GM10266 (cell line): ENCODE measurements at regions not wholly inside any gene's neighbourhood (a gene's known extent, or its start where the extent isn't known, plus 50 kb on each side); places are given as distances from the start of the nearest gene placed in this dataset.

Experiments used
- DNase-seq: peaks from one replicate; pipeline ENCODE4 v3.0.0; 2012; ENCODE audit errors: extremely low spot score
- CTCF ChIP-seq: IDR thresholded peaks from 2 replicates; pipeline ENCODE4 v1.5.1; 2012; ENCODE audit warnings: mild to moderate bottlenecking, low read depth; ENCODE audit not compliant: control insufficient read depth, insufficient read depth; ENCODE audit errors: missing control alignments

DNA sequence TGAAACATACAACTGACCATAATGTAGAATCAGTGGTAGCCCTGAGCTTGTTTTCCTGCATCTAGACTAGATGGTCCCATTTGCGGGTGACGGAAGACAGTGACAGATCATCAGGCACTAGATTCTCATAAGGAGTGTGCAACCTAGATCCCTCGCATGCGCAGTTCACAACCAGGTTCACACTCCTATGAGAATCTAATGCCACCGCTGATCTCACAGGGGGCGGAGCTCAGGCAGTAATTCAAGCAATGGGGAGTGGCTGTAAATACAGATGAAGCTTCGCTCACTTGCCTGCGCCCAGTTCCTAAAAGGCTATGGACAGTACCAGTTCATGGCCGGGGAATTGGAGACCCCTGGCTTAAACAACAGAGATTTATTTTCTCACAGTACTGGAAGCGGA, 656.3 kb downstream of the HS3ST4 start:
- DNase-seq = no peak
- TF ChIP-seq CTCF = no peak

- DNase-seq = no peak
- no peak for TF ChIP-seq CTCF
These were observed 669.1 kb downstream of the HS3ST4 start for GRCh38 chr16:26360867-26361266.

DNA sequence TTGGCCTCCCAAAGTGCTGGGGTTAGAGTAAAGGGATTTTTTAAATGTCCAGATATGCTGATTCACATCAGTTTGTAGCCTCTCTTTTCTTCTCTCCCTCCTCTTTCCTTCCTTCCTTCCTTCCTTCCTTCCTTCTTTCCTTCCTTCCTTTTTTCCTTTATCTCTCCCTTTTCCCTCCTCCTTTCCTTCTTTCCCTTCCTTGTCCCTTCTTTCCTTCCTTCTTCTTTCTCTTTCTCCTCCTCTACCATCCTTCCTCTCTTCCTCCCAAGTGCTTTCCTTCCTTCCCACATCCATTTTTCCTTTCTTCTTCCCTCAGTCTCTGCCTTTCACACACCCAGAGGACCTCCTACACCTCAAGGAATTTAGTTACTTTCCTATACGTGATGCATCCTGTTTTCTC, 671.8 kb downstream of the HS3ST4 start:
- no peak for DNase-seq
- TF ChIP-seq CTCF = no peak

- TF ChIP-seq CTCF = no peak
- no peak for DNase-seq
These were observed 673.6 kb downstream of the HS3ST4 start for GRCh38 chr16:26365161-26365940.

- no peak for TF ChIP-seq CTCF
- DNase-seq = no peak
These were observed 679.6 kb downstream of the HS3ST4 start for GRCh38 chr16:26371349-26371869.

DNA sequence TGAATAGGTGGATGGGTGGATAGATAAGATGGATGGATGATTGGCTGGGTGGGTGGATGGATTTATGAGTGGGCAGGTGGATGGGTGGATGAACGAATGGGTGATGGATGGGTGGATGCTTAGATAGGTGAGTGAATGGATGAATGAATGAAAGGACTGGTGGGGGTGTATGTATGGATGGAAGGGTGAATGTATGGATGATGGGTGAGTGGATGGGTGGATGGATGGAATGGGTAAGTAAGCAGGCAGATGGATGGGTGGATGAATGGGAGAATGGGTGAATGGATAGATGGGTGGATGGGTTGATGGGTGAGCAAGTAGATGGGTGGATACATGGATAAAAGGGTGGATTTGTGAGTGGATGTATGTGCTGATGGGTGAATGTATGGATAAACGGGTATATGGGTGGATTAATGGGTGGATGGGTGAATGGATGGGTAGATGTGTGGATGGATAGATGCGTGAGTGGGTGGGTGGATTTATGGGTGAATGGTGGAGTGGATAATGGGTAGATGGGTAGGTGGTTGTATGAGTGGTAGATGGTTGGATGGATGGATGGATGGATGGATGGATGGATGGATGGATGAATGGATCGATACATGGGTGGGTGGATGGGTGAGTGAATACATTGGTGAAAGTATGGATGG, 682.6 kb downstream of the HS3ST4 start:
- no peak for TF ChIP-seq CTCF
- DNase-seq = no peak

- DNase-seq = no peak
- no peak for TF ChIP-seq CTCF
These were observed 684.1 kb upstream of the C16orf82 start for GRCh38 chr16:26382586-26382985.
